Muscle layer of duodenum (tissue), 2 donors: ENCODE measurements at regions not wholly inside any gene's neighbourhood (a gene's known extent, or its start where the extent isn't known, plus 50 kb on each side); places are given as distances from the start of the nearest gene placed in this dataset.
A peak's percentile ranks its signal among the peaks of the same experiment; 100 is the strongest.

Experiments
- H3K27ac ChIP-seq: one replicate; pipeline ENCODE4 v1.7.0; 2013; ENCODE audit warnings: mild to moderate bottlenecking, low read length
- H3K27me3 ChIP-seq: one replicate; pipeline ENCODE4 v1.7.0; 2013; ENCODE audit warnings: low read depth, mild to moderate bottlenecking, control low read depth, low read length
- H3K36me3 ChIP-seq, 2 donors: one replicate each; pipeline ENCODE4 v1.7.0; 2013; ENCODE audit warnings: low read length in 2 of 2, control low read depth in 1 of 2, mild to moderate bottlenecking in 1 of 2; ENCODE audit not compliant: insufficient read depth in 2 of 2, control insufficient read depth in 1 of 2
- H3K4me1 ChIP-seq, 2 donors: one replicate each; pipeline ENCODE4 v1.7.0; 2013; ENCODE audit warnings: low read length in 2 of 2, mild to moderate bottlenecking in 2 of 2, control low read depth in 1 of 2, moderate library complexity in 1 of 2; ENCODE audit not compliant: insufficient read depth in 2 of 2, control insufficient read depth in 1 of 2
- H3K4me3 ChIP-seq, 2 donors: one replicate each; pipeline ENCODE4 v1.7.0; 2013; ENCODE audit warnings: low read length in 2 of 2, low read depth in 1 of 2, mild to moderate bottlenecking in 1 of 2
- H3K9me3 ChIP-seq, 2 donors: one replicate each; pipeline ENCODE4 v1.7.0; 2013; ENCODE audit warnings: low read length in 2 of 2, control low read depth in 1 of 2, mild to moderate bottlenecking in 1 of 2; ENCODE audit not compliant: control insufficient read depth in 1 of 2
- donor health status: healthy.

DNA sequence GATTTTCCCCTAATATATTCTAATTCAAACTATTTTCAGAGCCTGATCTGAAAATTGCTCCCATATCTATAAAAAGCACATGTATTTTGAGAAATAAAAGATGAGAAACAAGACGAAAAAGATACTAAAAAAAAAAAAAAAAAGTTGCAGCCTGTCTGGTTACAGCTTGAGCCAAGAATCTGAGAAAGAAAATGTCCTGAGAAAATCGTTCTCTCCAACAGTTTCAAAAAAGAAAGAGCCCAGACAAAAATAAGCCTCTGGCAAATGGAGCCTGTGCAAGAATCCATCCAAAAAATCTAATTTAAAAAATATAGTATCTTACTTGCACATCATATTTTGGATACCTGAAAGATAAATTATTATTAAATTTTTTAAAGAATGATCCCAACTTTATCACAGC, 163.0 kb upstream of the TBL1X start:
- Histone ChIP-seq H3K27ac (no peak overlapping the region), H3K4me3 (peak overlapping the region in 1 of 2 donors; percentile 32), H3K27me3 (no peaks in the 10 kb centered on the region), H3K9me3 (no peaks in the 10 kb centered on the region), H3K36me3 (no peaks in the 10 kb centered on the region), H3K4me1 (no peaks in the 10 kb centered on the region)

GRCh38 chrX:9302381-9302780, 162.5 kb upstream of the TBL1X start:
- H3K27ac ChIP-seq: no peak overlapping the region
- no peaks in the 10 kb centered on the region for H3K27me3 ChIP-seq
- no peaks in the 10 kb centered on the region for H3K4me1 ChIP-seq
- no peaks in the 10 kb centered on the region for H3K36me3 ChIP-seq
- no peaks in the 10 kb centered on the region for H3K9me3 ChIP-seq
- no peak overlapping the region for H3K4me3 ChIP-seq

DNA sequence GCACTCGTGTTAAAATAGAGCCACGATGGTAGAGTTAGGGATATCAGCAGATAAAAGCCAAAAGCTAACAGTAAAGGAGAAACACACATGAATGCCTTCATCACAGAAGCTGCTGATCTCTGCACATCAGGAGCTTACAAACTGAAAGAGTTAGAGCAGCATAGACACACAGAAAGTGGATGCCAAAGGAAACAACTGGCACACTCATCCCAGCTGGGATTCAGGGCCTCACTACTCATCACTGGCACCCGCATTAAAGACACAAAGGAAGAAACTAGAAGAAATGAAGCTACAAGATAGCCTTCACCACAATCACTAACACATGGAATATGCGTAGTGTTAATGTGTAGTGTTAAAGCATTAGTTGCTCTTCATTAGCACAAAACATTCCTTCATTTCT, 156.4 kb upstream of the TBL1X start:
- no peaks in the 10 kb centered on the region for H3K9me3 ChIP-seq
- no peak overlapping the region for H3K27ac ChIP-seq
- no peaks in the 10 kb centered on the region for H3K27me3 ChIP-seq
- H3K4me1 ChIP-seq: no peaks in the 10 kb centered on the region
- H3K36me3 ChIP-seq: no peaks in the 10 kb centered on the region
- H3K4me3 ChIP-seq: no peak overlapping the region

DNA sequence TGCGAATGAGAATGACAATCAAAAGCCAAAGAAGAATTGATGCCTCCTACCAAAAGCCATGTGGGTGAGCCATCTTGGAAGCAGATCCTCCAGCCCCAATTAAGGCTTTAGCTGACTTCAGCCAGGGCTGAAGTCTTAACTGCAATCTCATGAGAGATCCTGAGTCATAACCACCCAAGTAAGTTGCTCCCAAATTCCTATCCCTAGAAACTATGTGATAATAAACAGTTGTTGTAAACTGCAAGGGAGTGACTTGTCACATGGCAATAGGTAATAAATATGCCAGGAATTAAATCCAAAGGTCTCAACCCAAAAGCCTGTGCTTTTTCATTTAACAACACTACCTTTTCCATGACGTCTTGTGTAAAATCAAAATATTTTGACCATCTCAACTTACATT, 154.2 kb upstream of the TBL1X start:
- H3K4me1 ChIP-seq: no peaks in the 10 kb centered on the region
- H3K27ac ChIP-seq: no peak overlapping the region
- H3K9me3 ChIP-seq: no peaks in the 10 kb centered on the region
- no peaks in the 10 kb centered on the region for H3K36me3 ChIP-seq
- no peaks in the 10 kb centered on the region for H3K27me3 ChIP-seq
- no peak overlapping the region for H3K4me3 ChIP-seq

DNA sequence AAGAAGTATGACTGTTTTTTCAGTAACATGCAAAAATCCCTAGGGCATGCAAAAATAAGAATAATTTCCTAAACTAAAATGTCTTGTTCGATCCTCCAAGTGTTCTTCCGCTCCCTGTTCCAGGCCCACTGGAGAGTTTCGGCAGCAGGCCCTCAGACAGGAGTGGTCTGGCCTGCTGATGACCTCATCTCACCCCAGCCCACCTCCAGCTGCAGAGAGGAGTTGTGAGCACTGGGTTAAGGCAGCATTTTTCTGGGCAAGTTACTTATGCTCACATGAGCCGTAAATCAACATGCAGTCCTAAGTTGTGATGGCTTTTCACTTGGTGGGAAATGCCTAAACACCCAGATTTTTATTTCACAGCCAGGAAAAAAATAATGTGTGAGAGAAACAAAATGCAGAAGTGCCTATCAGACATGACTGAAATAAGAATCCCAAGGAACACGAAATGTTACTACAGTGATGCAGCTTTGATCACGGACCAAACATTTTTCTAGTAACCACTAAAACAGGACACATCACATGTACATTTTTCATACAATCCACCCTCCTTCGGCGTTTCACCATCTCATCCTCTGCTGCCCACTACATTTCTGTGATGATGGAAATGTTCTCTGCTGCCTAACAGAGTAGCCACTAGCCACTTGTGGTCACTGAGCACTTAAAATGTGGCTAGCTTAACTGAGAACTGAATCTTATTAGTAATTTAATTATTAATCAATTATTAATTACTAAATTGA, 153.3 kb upstream of the TBL1X start:
- no peaks in the 10 kb centered on the region for H3K36me3 ChIP-seq
- no peak overlapping the region for H3K4me3 ChIP-seq
- H3K4me1 ChIP-seq: peaks cover 0 to 1% of the 10 kb centered on the region in 2 donors
- H3K27me3 ChIP-seq: no peaks in the 10 kb centered on the region
- H3K9me3 ChIP-seq: no peaks in the 10 kb centered on the region
- H3K27ac ChIP-seq: no peak overlapping the region

GRCh38 chrX:9312922-9313867, 151.7 kb upstream of the TBL1X start:
- Histone ChIP-seq H3K27ac (no peak overlapping the region), H3K9me3 (no peaks in the 10 kb centered on the region), H3K4me3 (no peak overlapping the region), H3K27me3 (no peaks in the 10 kb centered on the region), H3K36me3 (no peaks in the 10 kb centered on the region), H3K4me1 (peaks cover 0 to 6% of the 10 kb centered on the region in 2 donors)

DNA sequence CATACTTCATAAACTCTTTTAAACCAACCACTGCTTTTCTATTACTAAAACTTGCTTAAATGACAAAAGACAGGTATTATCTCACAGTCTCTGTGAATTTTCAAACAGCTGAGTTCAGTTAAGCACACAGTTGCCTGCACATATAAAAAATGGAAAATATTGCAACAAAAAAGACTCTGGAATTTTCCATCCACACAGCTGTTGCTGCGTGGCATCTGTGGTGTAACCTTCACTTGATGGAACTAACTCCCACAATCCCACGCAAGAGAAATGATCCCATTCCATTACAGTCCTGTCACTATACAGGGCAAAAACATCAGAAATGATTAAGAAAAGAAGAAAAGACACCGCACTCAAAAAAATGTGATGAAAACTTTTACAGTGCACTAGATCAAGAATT, 149.8 kb upstream of the TBL1X start:
- H3K4me3 ChIP-seq: no peak overlapping the region
- H3K36me3 ChIP-seq: no peaks in the 10 kb centered on the region
- H3K4me1 ChIP-seq: peaks cover 0 to 6% of the 10 kb centered on the region in 2 donors
- H3K27ac ChIP-seq: no peak overlapping the region
- H3K27me3 ChIP-seq: no peaks in the 10 kb centered on the region
- no peaks in the 10 kb centered on the region for H3K9me3 ChIP-seq

GRCh38 chrX:9316096-9316495, 148.8 kb upstream of the TBL1X start:
- Histone ChIP-seq H3K4me3 (no peak overlapping the region), H3K36me3 (no peaks in the 10 kb centered on the region), H3K27me3 (no peaks in the 10 kb centered on the region), H3K9me3 (no peaks in the 10 kb centered on the region), H3K27ac (peak overlapping the region; percentile 39), H3K4me1 (peaks cover 0 to 6% of the 10 kb centered on the region in 2 donors)

DNA sequence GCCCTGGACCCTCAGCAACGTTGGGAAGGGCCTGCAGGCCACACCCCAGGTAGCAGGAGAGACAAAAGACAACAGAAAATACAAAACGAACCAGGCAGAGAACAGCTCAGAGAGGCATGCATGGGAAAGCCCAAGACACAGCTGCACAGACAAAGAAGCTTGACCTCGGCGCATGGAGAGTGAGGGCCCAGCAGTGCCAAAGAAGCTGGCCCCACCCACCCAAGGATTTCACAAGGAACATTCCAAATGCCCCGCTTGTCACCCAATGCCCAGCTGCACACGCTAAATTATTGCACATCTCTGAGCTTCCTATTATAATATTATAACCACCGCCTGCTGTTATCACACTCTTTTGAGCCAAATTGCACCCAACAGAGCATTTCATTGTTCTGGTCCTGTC, 147.7 kb upstream of the TBL1X start:
- H3K27me3 ChIP-seq: no peaks in the 10 kb centered on the region
- H3K4me1 ChIP-seq: peaks cover 0 to 6% of the 10 kb centered on the region in 2 donors
- no peak overlapping the region for H3K27ac ChIP-seq
- no peaks in the 10 kb centered on the region for H3K36me3 ChIP-seq
- no peaks in the 10 kb centered on the region for H3K9me3 ChIP-seq
- H3K4me3 ChIP-seq: no peak overlapping the region

DNA sequence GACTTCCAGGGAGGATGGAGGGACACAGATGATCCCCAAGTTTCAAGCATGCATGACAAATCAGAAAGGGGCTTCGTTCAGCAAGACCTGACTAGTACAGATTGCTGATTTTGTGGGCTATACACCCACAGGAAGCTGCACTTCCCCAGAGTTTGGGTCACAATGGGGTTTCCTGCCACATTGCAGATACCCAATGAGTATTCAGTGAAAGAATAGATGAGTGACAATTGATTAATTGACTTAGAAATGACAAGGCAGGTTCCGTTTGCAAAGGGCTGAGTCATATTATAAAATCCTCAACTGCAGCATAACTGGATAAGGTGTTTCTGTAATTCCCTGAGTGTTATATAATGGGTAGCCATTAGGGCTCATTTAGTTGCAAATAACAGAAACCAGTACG, 146.6 kb upstream of the TBL1X start:
- H3K4me3 ChIP-seq: no peak overlapping the region

DNA sequence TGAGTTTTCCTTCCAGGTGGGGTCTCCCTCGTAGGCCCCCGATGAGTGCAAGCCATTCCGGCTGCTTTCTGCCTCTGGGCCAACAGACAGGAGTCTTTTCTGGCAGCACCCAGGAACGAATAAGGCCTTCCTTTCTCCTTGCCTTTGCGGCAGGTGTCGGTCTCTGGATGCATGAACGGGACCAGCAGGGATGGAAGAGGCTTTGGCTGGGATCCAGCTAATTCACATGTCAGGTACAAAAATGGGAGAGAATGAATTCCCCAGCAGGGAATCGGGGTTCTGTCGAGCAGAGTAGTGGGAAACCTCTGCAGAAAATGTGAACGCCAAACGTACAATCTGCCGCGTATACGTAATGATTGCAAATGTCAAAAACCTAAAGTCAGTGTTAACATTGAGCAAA, 146.1 kb upstream of the TBL1X start:
- Histone ChIP-seq H3K27me3 (no peaks in the 10 kb centered on the region), H3K4me3 (no peak overlapping the region), H3K27ac (no peak overlapping the region), H3K36me3 (no peaks in the 10 kb centered on the region), H3K4me1 (peaks cover 0 to 6% of the 10 kb centered on the region in 2 donors), H3K9me3 (no peaks in the 10 kb centered on the region)

More for the DNA sequence above, 146.6 kb upstream of the TBL1X start:
- Histone ChIP-seq H3K9me3 (no peaks in the 10 kb centered on the region), H3K27me3 (no peaks in the 10 kb centered on the region), H3K36me3 (no peaks in the 10 kb centered on the region), H3K27ac (no peak overlapping the region), H3K4me1 (peaks cover 0 to 6% of the 10 kb centered on the region in 2 donors)
